WTC11 (cell line): ENCODE measurements at regions not wholly inside any gene's neighbourhood (a gene's known extent, or its start where the extent isn't known, plus 50 kb on each side); places are given as distances from the start of the nearest gene placed in this dataset.

Experiments
- ATAC-seq: fragments of 200-7000 bp; cut with Tn5 transposase; 2 replicates; pipeline ENCODE4 v1.10.0; 2021; ENCODE audit warnings: mild to moderate bottlenecking, moderate library complexity
- CTCF ChIA-PET: fragments of 300-600 bp; sonication (Branson Sonifier 250); formaldehyde crosslinking; loops from one replicate; lab custom pipeline; 2021; ENCODE audit warnings: antibody characterized with exemption; lab: Charles Lee
- POLR2A ChIA-PET: fragments of 350-600 bp; sonication (Branson Sonifier 250); formaldehyde crosslinking; loops from one replicate; lab custom pipeline; 2021; ENCODE audit warnings: antibody characterized with exemption; lab: Charles Lee
- DNase-seq: peaks from one replicate; pipeline ENCODE4 v3.0.0; 2021; ENCODE audit warnings: low spot score
- H3K27ac Mint-ChIP-seq: 2 replicates; pipeline ENCODE4 v1.8.0; 2021; ENCODE audit warnings: mixed read lengths
- H3K27me3 Mint-ChIP-seq: 2 replicates; pipeline ENCODE4 v1.8.0; 2021; ENCODE audit warnings: low read depth, mild to moderate bottlenecking, moderate library complexity, mixed read lengths
- H3K36me3 Mint-ChIP-seq: 2 replicates; pipeline ENCODE4 v1.8.0; 2021; ENCODE audit warnings: mixed read lengths
- H3K4me1 Mint-ChIP-seq: 2 replicates; pipeline ENCODE4 v1.8.0; 2022; ENCODE audit warnings: mixed read lengths
- H3K4me3 Mint-ChIP-seq: 2 replicates; pipeline ENCODE4 v1.8.0; 2021; ENCODE audit warnings: mild to moderate bottlenecking, moderate library complexity, mixed read lengths
- H3K9me3 Mint-ChIP-seq: 2 replicates; pipeline ENCODE4 v1.8.0; 2021; ENCODE audit warnings: mixed read lengths
- ATF3 ChIP-seq: sonication (generic); formaldehyde crosslinking; conservative IDR thresholded peaks from 2 replicates; pipeline ENCODE4 v1.8.1; 2022; ENCODE audit warnings: mild to moderate bottlenecking, missing genetic modification reagents
- CBFB ChIP-seq: sonication (generic); formaldehyde crosslinking; IDR thresholded peaks from 2 replicates; pipeline ENCODE4 v1.8.1; 2022; ENCODE audit warnings: mild to moderate bottlenecking, low read depth, missing genetic modification reagents
- CREB1 ChIP-seq: sonication (generic); formaldehyde crosslinking; IDR thresholded peaks from 2 replicates; pipeline ENCODE4 v1.8.0; 2023; ENCODE audit warnings: mild to moderate bottlenecking, missing genetic modification reagents
- IRF2 ChIP-seq: sonication (generic); formaldehyde crosslinking; IDR thresholded peaks from 2 replicates; pipeline ENCODE4 v1.8.0; 2022; ENCODE audit warnings: low read depth, missing genetic modification reagents, borderline replicate concordance
- JAZF1 ChIP-seq: fragments of 250-450 bp; sonication (Bioruptor Pico); IDR thresholded peaks from 2 replicates; pipeline ENCODE4 v1.9.0; 2021; ENCODE audit warnings: moderate library complexity, mild to moderate bottlenecking, inconsistent platforms
- JUN ChIP-seq: sonication (generic); formaldehyde crosslinking; IDR thresholded peaks from 2 replicates; pipeline ENCODE4 v1.8.0; 2023; ENCODE audit warnings: mild to moderate bottlenecking, missing genetic modification reagents
- KAT7 ChIP-seq: sonication (generic); formaldehyde crosslinking; IDR thresholded peaks from 2 replicates; pipeline ENCODE4 v1.8.1; 2023; ENCODE audit warnings: missing genetic modification reagents, mild to moderate bottlenecking, borderline replicate concordance
- MLX ChIP-seq: sonication (generic); formaldehyde crosslinking; IDR thresholded peaks from 2 replicates; pipeline ENCODE4 v1.8.1; 2023; ENCODE audit warnings: mild to moderate bottlenecking, missing genetic modification reagents, moderate library complexity
- MXD4 ChIP-seq: fragments of 250-450 bp; sonication (Bioruptor Pico); IDR thresholded peaks from 2 replicates; pipeline ENCODE4 v1.8.0; 2021; ENCODE audit warnings: mild to moderate bottlenecking, moderate library complexity, borderline replicate concordance
- NFE2L1 ChIP-seq: sonication (generic); formaldehyde crosslinking; IDR thresholded peaks from 2 replicates; pipeline ENCODE4 v1.8.1; 2023; ENCODE audit warnings: missing genetic modification reagents
- OVOL2 ChIP-seq: fragments of 250-450 bp; sonication (Bioruptor Pico); IDR thresholded peaks from 2 replicates; pipeline ENCODE4 v1.9.0; 2021; ENCODE audit warnings: mild to moderate bottlenecking, borderline replicate concordance
- PRRX2 ChIP-seq: fragments of 250-450 bp; sonication (Bioruptor Pico); IDR thresholded peaks from 2 replicates; pipeline ENCODE4 v1.8.0; 2021; ENCODE audit warnings: mild to moderate bottlenecking
- SOX15 ChIP-seq: fragments of 250-450 bp; sonication (Bioruptor Pico); IDR thresholded peaks from 2 replicates; pipeline ENCODE4 v1.9.0; 2021; ENCODE audit warnings: mild to moderate bottlenecking
- TP53 ChIP-seq: sonication (generic); formaldehyde crosslinking; IDR thresholded peaks from 2 replicates; pipeline ENCODE4 v1.8.1; 2023; ENCODE audit warnings: mild to moderate bottlenecking, missing genetic modification reagents
- USF2 ChIP-seq: sonication (generic); formaldehyde crosslinking; IDR thresholded peaks from 2 replicates; pipeline ENCODE4 v1.8.1; 2023; ENCODE audit warnings: mild to moderate bottlenecking, missing genetic modification reagents, moderate library complexity
- ZMAT4 ChIP-seq: fragments of 250-450 bp; sonication (Bioruptor Pico); IDR thresholded peaks from 2 replicates; pipeline ENCODE4 v1.9.0; 2021; ENCODE audit warnings: mild to moderate bottlenecking
- ZNF121 ChIP-seq: sonication (generic); formaldehyde crosslinking; IDR thresholded peaks from 2 replicates; pipeline ENCODE4 v1.8.0; 2023; ENCODE audit warnings: missing genetic modification reagents
- ZNF232 ChIP-seq: sonication (generic); formaldehyde crosslinking; IDR thresholded peaks from 2 replicates; pipeline ENCODE4 v1.8.0; 2022; ENCODE audit warnings: mild to moderate bottlenecking, missing genetic modification reagents
- ZNF263 ChIP-seq: sonication (generic); formaldehyde crosslinking; IDR thresholded peaks from 2 replicates; pipeline ENCODE4 v1.8.1; 2022; ENCODE audit warnings: low read depth, mild to moderate bottlenecking, moderate library complexity, missing genetic modification reagents
- ZNF317 ChIP-seq: sonication (generic); formaldehyde crosslinking; IDR thresholded peaks from 2 replicates; pipeline ENCODE4 v1.8.1; 2023; ENCODE audit warnings: low read depth, mild to moderate bottlenecking, moderate library complexity, missing genetic modification reagents, borderline replicate concordance
- ZNF423 ChIP-seq: fragments of 250-450 bp; sonication (Bioruptor Pico); IDR thresholded peaks from 2 replicates; pipeline ENCODE4 v2.1.2; 2022; ENCODE audit warnings: mild to moderate bottlenecking, moderate library complexity
- ZNF425 ChIP-seq: fragments of 250-450 bp; sonication (Bioruptor Pico); conservative IDR thresholded peaks from 2 replicates; pipeline ENCODE4 v1.9.0; 2021; ENCODE audit warnings: mild to moderate bottlenecking
- TF ChIP-seq, protein P1 (sequence below): sonication (generic); formaldehyde crosslinking; IDR thresholded peaks from 2 replicates; pipeline ENCODE4 v1.8.1; 2022; ENCODE audit warnings: mild to moderate bottlenecking, missing genetic modification reagents, moderate library complexity, borderline replicate concordance
- TF ChIP-seq, protein P2 (sequence below): sonication (generic); formaldehyde crosslinking; IDR thresholded peaks from 2 replicates; pipeline ENCODE4 v1.8.0; 2022; ENCODE audit warnings: mild to moderate bottlenecking, missing genetic modification reagents
- TF ChIP-seq, protein P3 (sequence below): fragments of 200-600 bp; IDR thresholded peaks from 2 replicates; pipeline ENCODE4 v1.8.0; 2022; ENCODE audit warnings: antibody characterized with exemption

DNA sequence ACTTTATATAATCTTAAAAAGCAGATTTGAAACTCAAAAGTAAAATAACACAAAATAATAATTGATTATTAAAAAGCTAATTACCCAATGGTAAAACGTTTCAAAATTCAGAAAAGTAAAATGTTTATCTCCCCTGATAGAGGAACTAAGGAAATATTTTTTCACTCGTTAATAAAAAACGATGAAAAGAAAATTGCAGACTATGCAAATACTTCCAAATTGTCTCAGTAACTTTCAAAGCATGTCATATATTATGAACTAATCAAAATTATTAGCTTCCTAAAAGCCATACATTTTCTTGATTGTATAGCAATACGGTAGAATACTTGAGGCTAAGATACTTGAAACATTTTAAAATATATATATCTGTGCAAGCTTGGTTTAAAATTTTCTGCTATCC, 366.3 kb downstream of the TLL1 start (continued):
- TF ChIP-seq JAZF1 (CRISPR knock-in tag) (no peak), ZNF425 (CRISPR knock-in tag) (no peak), CREB1 (CRISPR knock-in tag) (no peak), ZNF317 (CRISPR knock-in tag) (no peak), TP53 (CRISPR knock-in tag) (no peak)
- TF ChIP-seq, protein P1, sequence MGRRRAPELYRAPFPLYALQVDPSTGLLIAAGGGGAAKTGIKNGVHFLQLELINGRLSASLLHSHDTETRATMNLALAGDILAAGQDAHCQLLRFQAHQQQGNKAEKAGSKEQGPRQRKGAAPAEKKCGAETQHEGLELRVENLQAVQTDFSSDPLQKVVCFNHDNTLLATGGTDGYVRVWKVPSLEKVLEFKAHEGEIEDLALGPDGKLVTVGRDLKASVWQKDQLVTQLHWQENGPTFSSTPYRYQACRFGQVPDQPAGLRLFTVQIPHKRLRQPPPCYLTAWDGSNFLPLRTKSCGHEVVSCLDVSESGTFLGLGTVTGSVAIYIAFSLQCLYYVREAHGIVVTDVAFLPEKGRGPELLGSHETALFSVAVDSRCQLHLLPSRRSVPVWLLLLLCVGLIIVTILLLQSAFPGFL (CRISPR knock-in tag): no peak
- TF ChIP-seq, protein P2, sequence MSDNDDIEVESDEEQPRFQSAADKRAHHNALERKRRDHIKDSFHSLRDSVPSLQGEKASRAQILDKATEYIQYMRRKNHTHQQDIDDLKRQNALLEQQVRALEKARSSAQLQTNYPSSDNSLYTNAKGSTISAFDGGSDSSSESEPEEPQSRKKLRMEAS: no peak

GRCh38 chr4:166252487-166253402, 379.7 kb downstream of the TLL1 start:
- ChIA-PET POLR2A (no interaction called here), CTCF (interaction anchor here (1.0 kb wide), 3 partner anchors 81 to 759 kb away, joined by 3 to 8 read pairs (median 3); no protein-coding TSS in a partner anchor)
- Mint-ChIP-seq H3K27ac (no peak overlapping the region), H3K27me3 (no peaks in the 10 kb centered on the region), H3K9me3 (no peaks in the 10 kb centered on the region), H3K36me3 (no peaks in the 10 kb centered on the region), H3K4me3 (no peak overlapping the region), H3K4me1 (no peaks in the 10 kb centered on the region)
- ATAC-seq (peak; percentile 74), DNase-seq (peak; percentile 38)
- TF ChIP-seq PRRX2 (no peak), JAZF1 (CRISPR knock-in tag) (no peak), ZNF423 (CRISPR knock-in tag) (no peak), MXD4 (CRISPR knock-in tag) (no peak), ZNF121 (CRISPR knock-in tag) (peak; percentile 60; the same call in 1 of the 2 replicates), KAT7 (no peak), ZNF263 (CRISPR knock-in tag) (no peak), CBFB (CRISPR knock-in tag) (no peak), JUN (CRISPR knock-in tag) (no peak)
- TF ChIP-seq, protein P1 (CRISPR knock-in tag): no peak
- TF ChIP-seq, protein P3, sequence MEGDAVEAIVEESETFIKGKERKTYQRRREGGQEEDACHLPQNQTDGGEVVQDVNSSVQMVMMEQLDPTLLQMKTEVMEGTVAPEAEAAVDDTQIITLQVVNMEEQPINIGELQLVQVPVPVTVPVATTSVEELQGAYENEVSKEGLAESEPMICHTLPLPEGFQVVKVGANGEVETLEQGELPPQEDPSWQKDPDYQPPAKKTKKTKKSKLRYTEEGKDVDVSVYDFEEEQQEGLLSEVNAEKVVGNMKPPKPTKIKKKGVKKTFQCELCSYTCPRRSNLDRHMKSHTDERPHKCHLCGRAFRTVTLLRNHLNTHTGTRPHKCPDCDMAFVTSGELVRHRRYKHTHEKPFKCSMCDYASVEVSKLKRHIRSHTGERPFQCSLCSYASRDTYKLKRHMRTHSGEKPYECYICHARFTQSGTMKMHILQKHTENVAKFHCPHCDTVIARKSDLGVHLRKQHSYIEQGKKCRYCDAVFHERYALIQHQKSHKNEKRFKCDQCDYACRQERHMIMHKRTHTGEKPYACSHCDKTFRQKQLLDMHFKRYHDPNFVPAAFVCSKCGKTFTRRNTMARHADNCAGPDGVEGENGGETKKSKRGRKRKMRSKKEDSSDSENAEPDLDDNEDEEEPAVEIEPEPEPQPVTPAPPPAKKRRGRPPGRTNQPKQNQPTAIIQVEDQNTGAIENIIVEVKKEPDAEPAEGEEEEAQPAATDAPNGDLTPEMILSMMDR: peak; percentile 41

- no peak for ATAC-seq
- ChIA-PET POLR2A (no interaction called here), CTCF (no interaction called here)
- H3K4me3 Mint-ChIP-seq: no peak overlapping the region
- H3K9me3 Mint-ChIP-seq: no peaks in the 10 kb centered on the region
- H3K27ac Mint-ChIP-seq: no peak overlapping the region
- no peak for DNase-seq
- no peaks in the 10 kb centered on the region for H3K27me3 Mint-ChIP-seq
- H3K36me3 Mint-ChIP-seq: no peaks in the 10 kb centered on the region
- H3K4me1 Mint-ChIP-seq: no peaks in the 10 kb centered on the region
- TF ChIP-seq MLX (CRISPR knock-in tag) (no peak), ZMAT4 (CRISPR knock-in tag) (no peak), ZNF232 (CRISPR knock-in tag) (no peak), NFE2L1 (CRISPR knock-in tag) (no peak), SOX15 (no peak), ATF3 (no peak), KAT7 (no peak), OVOL2 (CRISPR knock-in tag) (no peak), USF2 (CRISPR knock-in tag) (no peak), IRF2 (CRISPR knock-in tag) (no peak)
These were observed 384.2 kb downstream of the TLL1 start for GRCh38 chr4:166257276-166257675.
